Superior temporal gyrus (tissue), 1 donor: ENCODE measurements at regions not wholly inside any gene's neighbourhood (a gene's known extent, or its start where the extent isn't known, plus 50 kb on each side); places are given as distances from the start of the nearest gene placed in this dataset.
"Not testable (repeated sequence)": the region's sequence is repeated elsewhere in the genome, so short reads cannot be mapped to it uniquely, and the experiment has no call there.

ENCODE experiments used
- DNase-seq: peaks from one replicate; pipeline ENCODE4 v3.0.0-alpha.2; 2016; ENCODE audit errors: extremely low spot score

DNA sequence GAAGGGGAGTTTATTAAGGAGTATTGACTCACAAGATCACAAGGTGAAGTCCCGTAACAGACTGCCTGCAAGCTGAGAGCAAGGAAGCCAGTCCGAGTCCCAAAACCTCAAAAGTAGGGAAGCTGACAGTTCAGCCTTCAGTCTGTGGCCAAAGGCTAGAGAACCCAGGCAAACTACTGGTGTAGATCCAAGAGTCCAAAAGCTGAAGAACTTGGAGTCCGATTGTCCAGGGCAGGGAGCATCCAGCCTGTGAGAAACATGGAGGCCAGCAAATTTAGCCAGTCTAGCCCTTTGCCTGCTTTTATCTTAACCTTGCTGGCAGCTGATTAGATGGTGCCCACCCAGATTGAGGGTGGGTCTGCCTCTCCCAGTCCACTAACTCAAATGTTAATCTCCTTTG lies 621.9 kb upstream of the ITGA1 start:
- DNase-seq: not testable (repeated sequence)

DNA sequence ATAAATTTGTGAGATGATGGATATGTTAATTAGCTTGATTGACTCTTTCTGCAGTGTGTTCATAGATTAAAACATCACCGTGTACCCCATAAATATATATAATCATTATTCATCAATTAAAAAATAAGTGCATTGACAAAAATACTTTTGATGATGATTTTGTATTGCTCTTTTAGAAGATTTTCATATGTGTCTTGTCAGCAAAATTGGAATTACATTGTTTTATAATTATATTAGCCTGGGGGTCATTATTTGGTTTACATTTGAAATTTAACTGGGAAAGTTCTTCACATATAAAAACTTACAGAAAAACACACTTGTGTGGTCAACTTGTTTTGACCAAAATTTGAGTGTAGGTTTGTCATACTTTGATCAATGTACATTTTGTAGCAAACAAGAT lies 614.6 kb upstream of the ITGA1 start:
- DNase-seq: no peak

DNA sequence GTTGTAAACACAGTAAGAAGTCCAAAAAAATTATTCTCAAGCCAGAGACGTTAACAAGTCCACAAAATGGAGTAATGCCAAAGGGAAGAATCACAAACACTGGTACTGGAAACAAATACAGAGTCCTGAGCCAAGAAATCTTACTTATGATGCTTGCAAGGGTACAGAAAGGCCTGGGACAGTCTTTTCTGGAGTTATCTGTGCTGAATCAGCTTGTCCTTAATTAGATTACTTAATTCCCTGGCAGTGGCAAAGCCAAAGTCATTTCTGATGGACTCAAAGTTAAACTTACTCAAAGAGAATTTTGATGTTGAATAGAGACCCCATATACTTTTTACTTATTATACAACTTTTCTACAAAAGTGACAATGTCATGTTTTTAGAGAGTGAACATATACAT lies 610.5 kb upstream of the ITGA1 start:
- no peak for DNase-seq

DNA sequence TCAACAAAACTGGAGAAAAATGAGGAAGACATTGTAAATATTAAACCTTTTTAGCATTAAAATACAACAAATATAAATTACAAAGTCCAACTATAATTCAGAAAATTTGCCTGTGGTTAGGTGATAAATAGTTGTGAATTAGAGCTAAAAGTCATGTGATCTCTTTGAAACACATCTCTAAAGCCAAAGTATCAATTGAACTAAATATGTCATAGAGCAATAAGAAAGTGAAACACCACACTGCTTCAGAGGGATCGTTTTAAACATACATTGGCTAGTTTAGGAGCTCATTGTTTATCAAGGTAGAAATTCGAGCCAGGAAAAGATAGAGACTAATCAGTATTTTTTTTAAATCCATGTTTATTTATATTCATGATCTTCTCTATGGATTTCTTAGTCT lies 606.3 kb upstream of the ITGA1 start:
- DNase-seq: no peak

DNA sequence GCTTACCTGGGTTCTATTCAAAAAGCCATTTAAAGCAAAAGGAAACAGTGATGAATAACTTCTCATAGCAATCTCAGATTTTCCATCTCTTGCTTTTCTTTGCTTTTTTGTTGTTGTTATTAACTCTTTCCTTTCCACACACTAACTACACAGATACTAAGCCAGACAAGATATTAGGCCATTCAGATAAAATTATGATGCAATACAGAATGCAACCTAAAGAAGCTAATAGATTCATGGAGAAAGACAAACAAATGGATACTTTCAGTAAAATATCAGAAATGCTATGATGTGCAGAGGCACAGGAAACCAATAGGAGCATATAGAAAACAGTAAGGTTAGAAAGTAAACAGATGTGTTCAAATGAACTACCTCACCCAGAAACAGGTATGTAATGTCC lies 597.0 kb upstream of the ITGA1 start:
- DNase-seq: no peak

DNA sequence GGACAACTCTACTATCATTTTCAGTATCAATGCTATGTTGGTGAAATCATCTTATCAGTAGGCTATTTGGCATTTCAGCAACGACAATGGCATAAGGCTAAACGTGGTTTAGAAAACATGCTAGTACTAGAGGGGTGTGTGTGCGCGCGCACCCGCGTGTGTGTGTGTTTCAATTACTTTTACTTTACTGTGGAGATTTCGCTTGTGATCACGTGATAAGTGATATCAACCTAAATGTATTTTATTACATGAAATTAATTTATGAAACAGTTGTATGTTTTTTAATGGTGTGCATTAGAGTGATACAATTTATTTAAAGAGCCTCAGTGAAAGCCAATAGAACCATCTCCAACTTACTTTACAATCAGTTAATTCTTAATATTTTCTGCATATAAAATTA lies 587.9 kb upstream of the ITGA1 start:
- no peak for DNase-seq

DNA sequence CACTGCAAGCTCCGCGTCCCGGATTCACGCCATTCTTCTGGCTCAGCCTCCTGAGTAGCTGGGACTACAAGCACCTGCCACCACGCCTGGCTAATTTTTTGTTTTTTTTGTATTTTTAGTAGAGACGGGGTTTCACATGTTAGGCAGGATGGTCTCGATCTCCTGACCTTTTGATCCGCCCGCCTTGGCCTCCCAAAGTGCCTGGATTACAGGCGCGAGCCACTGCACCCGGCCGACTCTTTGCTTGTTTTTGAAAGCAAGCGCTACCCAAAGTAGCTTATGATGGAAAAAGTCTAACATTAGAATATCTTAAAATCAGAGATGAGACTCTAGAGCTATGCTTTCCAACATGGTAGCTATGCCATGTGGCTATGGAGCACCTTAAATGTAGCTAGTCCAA lies 585.5 kb upstream of the ITGA1 start:
- no peak for DNase-seq

DNA sequence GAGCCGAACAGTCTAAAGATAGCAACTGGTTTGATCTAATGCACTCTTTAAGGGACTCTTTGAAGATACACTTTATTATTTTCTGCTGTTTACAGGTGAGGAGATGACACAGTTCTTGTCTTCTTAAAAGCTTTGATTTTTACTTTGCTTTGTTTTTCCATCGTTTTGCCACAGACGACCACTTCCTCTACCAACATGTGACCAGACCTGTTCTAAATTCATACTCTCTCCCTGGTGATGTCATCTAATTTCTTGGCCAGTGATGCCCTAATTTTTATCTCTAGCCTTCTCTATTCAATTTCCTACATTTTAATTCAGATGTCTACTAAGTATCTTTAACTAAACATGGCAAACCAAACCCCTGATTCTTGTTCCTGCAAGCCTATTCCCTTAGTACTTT lies 583.4 kb upstream of the ITGA1 start:
- no peak for DNase-seq
